Large intestine (tissue), 3 donors: ENCODE measurements at regions not wholly inside any gene's neighbourhood (a gene's known extent, or its start where the extent isn't known, plus 50 kb on each side); places are given as distances from the start of the nearest gene placed in this dataset.
A peak's percentile ranks its signal among the peaks of the same experiment; 100 is the strongest.

ENCODE experiments used
- DNase-seq, 2 donors: peaks; one replicate each; pipeline versions ENCODE4 v3.0.0 to v3.0.0-alpha.2; 2013
- H3K27ac ChIP-seq: one replicate; pipeline ENCODE4 v1.5.1; 2013; ENCODE audit warnings: low read length
- H3K27me3 ChIP-seq: 2 replicates; pipeline ENCODE4 v1.6.1; 2013; ENCODE audit warnings: low read length; ENCODE audit not compliant: control insufficient read depth, insufficient read depth
- H3K36me3 ChIP-seq: 2 replicates; pipeline ENCODE4 v1.6.1; 2013; ENCODE audit warnings: low read length; ENCODE audit not compliant: control insufficient read depth, insufficient read depth
- H3K4me1 ChIP-seq: one replicate; pipeline ENCODE4 v1.6.1; 2013; ENCODE audit warnings: low read length; ENCODE audit not compliant: control insufficient read depth, insufficient read depth
- H3K4me3 ChIP-seq: one replicate; pipeline ENCODE4 v1.5.1; 2013; ENCODE audit warnings: low read length
- H3K9me3 ChIP-seq: one replicate; pipeline ENCODE4 v1.6.1; 2013; ENCODE audit warnings: mild to moderate bottlenecking, low read depth, low read length, moderate library complexity; ENCODE audit not compliant: control insufficient read depth
- WGBS: methylation state at CpG from one replicate; pipeline ENCODE4 v1.1.5; 2013; ENCODE audit warnings: low lambda C conversion rate; ENCODE audit not compliant: insufficient coverage; 5-methylcytosine and 5-hydroxymethylcytosine counted together

- Histone ChIP-seq H3K9me3 (no peaks in the 10 kb centered on the region), H3K36me3 (no peaks in the 10 kb centered on the region), H3K4me3 (no peak overlapping the region), H3K4me1 (no peaks in the 10 kb centered on the region), H3K27ac (no peak overlapping the region), H3K27me3 (no peaks in the 10 kb centered on the region)
- WGBS: 80% methylated on average over 1 of the region's 1 CpG
- no peak for DNase-seq
Measured at GRCh38 chr21:28543975-28544374, 448.7 kb downstream of the LTN1 start.

GRCh38 chr21:28541371-28542112 is 451.1 kb downstream of the LTN1 start:
- Histone ChIP-seq H3K27me3 (no peaks in the 10 kb centered on the region), H3K4me1 (no peaks in the 10 kb centered on the region), H3K9me3 (no peaks in the 10 kb centered on the region), H3K36me3 (no peaks in the 10 kb centered on the region), H3K27ac (no peak overlapping the region), H3K4me3 (no peak overlapping the region)
- DNase-seq: no peak
- 100% methylated on average over 1 of the region's 9 CpGs for WGBS

- DNase-seq: no peak
- no peaks in the 10 kb centered on the region for H3K27me3 ChIP-seq
- 83% methylated on average over 1 of the region's 1 CpG for WGBS
Measured at GRCh38 chr21:28540514-28540913, 452.2 kb downstream of the LTN1 start.

GRCh38 chr21:28539623-28539988 is 453.1 kb downstream of the LTN1 start:
- Histone ChIP-seq H3K9me3 (no peaks in the 10 kb centered on the region), H3K27me3 (no peaks in the 10 kb centered on the region), H3K4me1 (no peaks in the 10 kb centered on the region), H3K4me3 (no peak overlapping the region), H3K36me3 (no peaks in the 10 kb centered on the region), H3K27ac (no peak overlapping the region)
- peak in 1 of 2 donors; percentile 10 for DNase-seq

More at GRCh38 chr21:28540514-28540913, 452.2 kb downstream of the LTN1 start:
- Histone ChIP-seq H3K4me1 (no peaks in the 10 kb centered on the region), H3K36me3 (no peaks in the 10 kb centered on the region), H3K9me3 (no peaks in the 10 kb centered on the region), H3K4me3 (no peak overlapping the region), H3K27ac (no peak overlapping the region)

- Histone ChIP-seq H3K4me3 (no peak overlapping the region), H3K4me1 (no peaks in the 10 kb centered on the region), H3K27ac (no peak overlapping the region), H3K9me3 (no peaks in the 10 kb centered on the region), H3K36me3 (no peaks in the 10 kb centered on the region), H3K27me3 (no peaks in the 10 kb centered on the region)
- no peak for DNase-seq
- WGBS: 60% methylated on average over 1 of the region's 3 CpGs
Measured at GRCh38 chr21:28538987-28539622, 453.6 kb downstream of the LTN1 start.

GRCh38 chr21:28537371-28538079 is 455.2 kb downstream of the LTN1 start:
- no peaks in the 10 kb centered on the region for H3K9me3 ChIP-seq
- no peak for DNase-seq
- no peaks in the 10 kb centered on the region for H3K4me1 ChIP-seq
- H3K4me3 ChIP-seq: no peak overlapping the region
- H3K36me3 ChIP-seq: no peaks in the 10 kb centered on the region
- H3K27ac ChIP-seq: no peak overlapping the region
- H3K27me3 ChIP-seq: no peaks in the 10 kb centered on the region
- 85% methylated on average over 3 of the region's 4 CpGs for WGBS

GRCh38 chr21:28532446-28532845 is 460.2 kb downstream of the LTN1 start:
- no peaks in the 10 kb centered on the region for H3K9me3 ChIP-seq
- H3K27ac ChIP-seq: no peak overlapping the region
- DNase-seq: no peak
- H3K27me3 ChIP-seq: no peaks in the 10 kb centered on the region
- H3K4me3 ChIP-seq: no peak overlapping the region
- no peaks in the 10 kb centered on the region for H3K36me3 ChIP-seq
- H3K4me1 ChIP-seq: no peaks in the 10 kb centered on the region

GRCh38 chr21:28523367-28523766 is 469.3 kb downstream of the LTN1 start:
- Histone ChIP-seq H3K27me3 (no peaks in the 10 kb centered on the region), H3K36me3 (no peaks in the 10 kb centered on the region), H3K27ac (no peak overlapping the region), H3K9me3 (no peaks in the 10 kb centered on the region), H3K4me3 (no peak overlapping the region), H3K4me1 (no peaks in the 10 kb centered on the region)
- DNase-seq: no peak
- 60% methylated on average over 2 of the region's 2 CpGs for WGBS

GRCh38 chr21:28522014-28522799 is 470.5 kb downstream of the LTN1 start:
- Histone ChIP-seq H3K4me3 (no peak overlapping the region), H3K4me1 (no peaks in the 10 kb centered on the region), H3K9me3 (no peaks in the 10 kb centered on the region), H3K27me3 (no peaks in the 10 kb centered on the region), H3K27ac (no peak overlapping the region), H3K36me3 (no peaks in the 10 kb centered on the region)
- WGBS: 20% methylated on average over 1 of the region's 9 CpGs
- peak; percentile 16 to 55 for DNase-seq

- no peaks in the 10 kb centered on the region for H3K9me3 ChIP-seq
- no peaks in the 10 kb centered on the region for H3K36me3 ChIP-seq
- H3K4me1 ChIP-seq: no peaks in the 10 kb centered on the region
- DNase-seq: no peak
- no peak overlapping the region for H3K27ac ChIP-seq
- no peak overlapping the region for H3K4me3 ChIP-seq
- no peaks in the 10 kb centered on the region for H3K27me3 ChIP-seq
- WGBS: no CpG with 5 or more reads among the region's 3 CpGs
Measured at GRCh38 chr21:28518630-28519029, 474.0 kb downstream of the LTN1 start.
